ENCODE measurements at regions not wholly inside any gene's neighbourhood (a gene's known extent, or its start where the extent isn't known, plus 50 kb on each side); places are given as distances from the start of the nearest gene placed in this dataset.
A peak's percentile ranks its signal among the peaks of the same experiment; 100 is the strongest.
"Not testable (repeated sequence)": the region's sequence is repeated elsewhere in the genome, so short reads cannot be mapped to it uniquely, and the experiment has no call there.

DNA sequence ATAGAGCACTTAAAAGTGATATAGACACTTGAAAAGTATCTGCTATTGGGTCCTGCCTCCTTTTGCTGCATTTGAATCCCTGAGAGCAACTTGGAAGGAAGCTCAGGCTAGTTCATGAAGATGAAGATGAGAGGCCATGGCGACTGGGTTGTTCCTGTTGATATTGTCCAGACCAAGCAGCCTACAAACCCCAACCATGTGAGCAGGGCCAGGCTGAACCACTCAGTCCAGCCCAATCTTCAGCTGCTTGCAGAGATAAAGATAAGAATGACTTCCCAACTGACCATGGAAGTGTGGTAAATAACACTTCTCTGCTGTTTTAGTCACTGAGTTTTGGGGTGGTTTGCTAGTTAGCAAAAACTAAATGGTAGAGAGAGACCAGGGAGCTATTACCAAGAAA is 417.6 kb downstream of the SOX11 start:
- no peak for DNase-seq (ENCODE audit: low read depth in 2 of 2)

DNA sequence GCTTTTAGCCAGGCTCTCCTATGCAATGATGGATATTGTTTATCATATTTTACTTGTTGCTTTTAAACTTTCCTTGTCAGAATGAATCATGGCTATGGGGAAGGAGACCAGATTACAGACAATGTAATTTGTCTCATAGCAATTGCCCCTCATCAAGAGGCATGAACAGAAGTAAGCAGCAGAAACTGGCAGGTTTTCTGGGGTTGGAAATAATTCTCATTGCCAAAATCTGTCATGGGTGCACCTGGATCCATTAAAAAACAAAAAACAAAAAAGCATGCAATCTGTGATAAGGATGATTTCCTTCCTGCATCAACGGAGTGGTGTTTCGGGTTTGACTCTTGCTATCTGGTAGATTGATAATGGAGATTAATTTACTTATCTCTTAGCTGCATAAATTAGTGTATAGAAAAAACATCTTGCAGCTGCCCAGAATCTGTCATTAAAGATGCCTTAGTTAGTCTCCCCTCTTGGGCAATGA is 419.6 kb downstream of the SOX11 start:
- DNase-seq (ENCODE audit: low read depth in 2 of 2): no peak

DNA sequence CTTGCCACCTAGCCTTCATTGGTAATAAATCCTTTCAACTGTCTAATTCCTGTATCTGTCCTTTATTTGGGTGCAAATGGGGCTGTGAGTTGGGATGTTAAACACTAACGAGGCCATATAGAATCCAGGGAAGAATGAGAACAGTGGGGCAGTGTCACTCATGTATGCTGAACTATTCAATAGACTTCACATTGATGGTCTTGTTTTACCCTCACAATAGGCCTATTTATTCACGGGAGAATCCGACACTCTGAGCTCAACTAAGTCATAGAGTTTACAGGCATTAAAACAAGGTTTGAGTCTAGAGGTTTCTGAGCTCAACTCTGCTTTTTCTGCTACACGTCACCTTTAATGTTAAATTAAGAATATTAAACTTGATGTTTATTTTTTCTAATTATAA is 421.6 kb downstream of the SOX11 start:
- DNase-seq (ENCODE audit: low read depth in 2 of 2): no peak

DNA sequence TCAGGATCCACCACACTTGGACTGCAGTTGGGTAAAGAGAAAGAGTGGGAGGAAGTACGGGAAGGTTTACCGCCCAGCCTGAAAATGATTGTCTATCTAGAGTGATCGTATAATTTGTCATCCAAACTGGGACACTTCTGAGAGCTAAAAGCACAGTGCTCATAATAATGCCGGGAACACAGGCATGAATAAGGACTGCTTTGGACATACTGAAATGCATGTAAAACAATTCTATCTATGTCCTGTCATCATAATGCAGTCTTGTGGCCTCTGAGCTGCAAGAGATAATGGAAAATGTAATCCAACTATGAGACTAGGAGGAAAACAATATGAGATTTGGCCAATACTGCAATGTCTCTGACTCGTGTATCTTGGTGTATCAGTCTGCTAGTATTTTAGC is 435.5 kb downstream of the SOX11 start:
- DNase-seq (ENCODE audit: low read depth in 2 of 2): no peak

DNA sequence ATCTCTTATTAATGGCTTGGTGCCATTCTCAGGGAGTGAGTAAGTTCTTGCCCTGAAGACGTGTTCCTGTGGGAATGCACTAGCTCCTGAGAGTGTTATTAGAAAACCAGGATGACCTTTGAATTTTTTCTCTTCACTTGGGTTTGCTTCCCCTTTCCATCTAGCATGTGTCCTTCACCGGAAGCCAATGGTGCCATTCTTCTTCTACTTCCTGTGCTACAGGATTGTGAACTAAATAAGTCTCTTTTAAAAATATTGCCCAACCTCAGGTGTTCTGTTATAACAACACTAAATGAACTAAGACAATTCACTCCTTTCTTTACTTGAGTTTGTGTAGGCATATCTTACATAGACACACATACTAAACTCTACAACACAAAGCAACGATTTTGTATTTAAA is 447.0 kb downstream of the SOX11 start:
- DNase-seq (ENCODE audit: low read depth in 2 of 2): no peak

DNA sequence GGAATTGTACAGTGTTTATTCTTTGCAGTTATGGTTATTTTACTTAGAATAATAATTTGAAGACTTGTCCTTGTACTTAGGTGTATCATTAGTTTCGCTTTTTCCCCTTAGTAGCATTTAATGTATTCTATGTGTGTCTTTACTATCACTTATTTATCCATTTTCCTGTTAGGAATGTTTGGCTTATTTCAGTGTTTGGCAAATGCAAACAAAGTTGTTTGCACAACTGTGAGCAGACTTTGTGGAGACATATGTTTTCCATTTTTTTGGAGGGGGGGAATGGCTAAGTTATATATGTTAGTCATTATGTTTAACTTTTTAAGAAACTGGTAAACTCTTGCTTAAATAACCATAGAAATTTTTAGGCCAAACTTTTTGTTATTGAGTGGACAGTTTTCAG is 447.7 kb downstream of the SOX11 start:
- no peak for DNase-seq (ENCODE audit: low read depth in 2 of 2)

DNA sequence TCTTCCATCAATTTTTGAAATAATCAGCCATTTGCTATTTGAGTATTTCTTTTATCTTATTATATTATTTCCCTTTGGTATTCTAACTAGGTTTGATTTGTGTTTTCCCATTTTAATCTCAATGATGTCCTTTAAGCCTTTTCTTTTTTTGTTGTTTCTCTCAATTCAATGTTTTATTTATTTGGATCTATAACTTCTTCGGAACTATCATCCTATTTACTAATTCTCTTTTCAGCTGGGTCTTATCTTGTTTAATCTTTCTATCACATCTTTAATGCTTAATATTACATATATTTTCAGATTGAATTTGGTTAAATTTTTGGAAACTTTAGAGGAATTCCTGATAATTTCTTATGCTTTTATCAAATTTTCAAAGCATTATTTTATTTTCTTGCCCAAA is 448.3 kb downstream of the SOX11 start:
- DNase-seq (ENCODE audit: low read depth in 2 of 2): no peak

DNA sequence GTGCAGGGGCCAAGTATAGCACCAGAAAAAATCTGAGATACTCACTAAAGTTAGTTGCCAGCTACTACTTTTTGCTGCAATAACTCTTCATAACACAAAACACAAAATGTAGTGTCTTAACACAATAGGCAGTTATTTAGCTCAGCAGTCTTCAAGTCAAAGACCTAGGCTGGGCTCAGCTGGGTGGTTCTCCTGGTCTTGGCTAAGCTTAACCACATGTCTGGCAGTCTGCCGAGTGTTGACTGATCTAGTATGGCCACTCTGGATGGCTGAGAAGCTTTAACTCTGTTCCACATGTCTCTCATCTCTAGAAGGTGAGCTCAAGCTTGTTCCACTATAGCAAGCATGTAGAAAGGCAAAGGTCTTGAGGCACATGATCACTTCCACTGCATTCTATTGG is 451.6 kb downstream of the SOX11 start:
- DNase-seq (ENCODE audit: low read depth in 2 of 2): no peak

DNA sequence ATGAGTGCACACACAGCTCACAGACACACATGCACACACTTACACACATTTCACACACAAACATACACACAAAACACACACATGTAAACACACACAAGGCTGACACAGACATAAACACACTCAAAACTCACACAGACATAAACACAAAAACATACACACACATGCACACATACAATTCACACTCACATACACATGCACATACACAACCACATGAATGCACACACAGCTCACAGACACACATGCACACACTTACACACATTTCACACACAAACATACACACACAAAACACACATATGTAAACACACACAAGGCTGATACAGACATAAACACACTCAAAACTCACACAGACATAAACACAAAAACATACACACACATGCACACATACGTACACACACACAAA is 455.0 kb downstream of the SOX11 start:
- not testable (repeated sequence) for DNase-seq (ENCODE audit: low read depth in 2 of 2)

DNA sequence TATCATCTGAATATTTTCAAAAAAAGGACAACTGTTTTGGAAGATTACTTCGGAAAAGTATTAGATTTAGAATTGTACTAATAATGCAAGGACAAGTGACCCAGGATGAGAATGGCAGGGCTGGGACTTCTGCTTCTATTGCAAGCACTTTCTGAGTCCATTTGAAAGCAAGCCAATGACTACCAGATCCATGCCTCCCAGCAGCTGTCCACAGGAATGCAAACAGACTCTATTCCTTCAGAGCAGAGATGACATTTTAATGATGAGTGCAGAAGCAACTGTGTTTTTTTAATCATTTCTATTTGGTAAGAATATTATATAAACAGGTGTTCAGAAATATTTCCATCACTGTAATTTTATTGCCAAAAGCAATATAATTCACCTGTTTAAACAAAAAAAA is 456.7 kb downstream of the SOX11 start:
- no peak for DNase-seq (ENCODE audit: low read depth in 2 of 2)

DNA sequence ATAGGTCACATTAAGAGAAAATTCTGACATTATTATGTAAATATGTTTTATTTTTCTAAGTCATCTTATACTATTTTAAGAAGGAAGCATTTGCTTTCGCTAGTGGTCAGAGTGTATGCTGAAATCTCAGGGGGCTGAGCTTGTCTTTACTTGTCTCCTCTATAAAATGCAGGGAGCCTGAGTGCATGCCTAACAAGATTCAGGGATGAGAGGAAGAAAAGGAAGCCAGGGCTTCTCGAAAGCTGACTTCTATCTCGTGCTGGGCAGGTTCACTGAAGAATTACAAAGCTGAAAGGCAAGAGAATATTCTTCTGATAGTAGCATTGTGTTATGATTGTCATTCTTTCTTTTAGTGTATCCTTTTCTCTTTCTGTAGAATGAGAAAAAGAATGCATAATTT is 467.4 kb downstream of the SOX11 start:
- DNase-seq (ENCODE audit: low read depth in 2 of 2): no peak

DNA sequence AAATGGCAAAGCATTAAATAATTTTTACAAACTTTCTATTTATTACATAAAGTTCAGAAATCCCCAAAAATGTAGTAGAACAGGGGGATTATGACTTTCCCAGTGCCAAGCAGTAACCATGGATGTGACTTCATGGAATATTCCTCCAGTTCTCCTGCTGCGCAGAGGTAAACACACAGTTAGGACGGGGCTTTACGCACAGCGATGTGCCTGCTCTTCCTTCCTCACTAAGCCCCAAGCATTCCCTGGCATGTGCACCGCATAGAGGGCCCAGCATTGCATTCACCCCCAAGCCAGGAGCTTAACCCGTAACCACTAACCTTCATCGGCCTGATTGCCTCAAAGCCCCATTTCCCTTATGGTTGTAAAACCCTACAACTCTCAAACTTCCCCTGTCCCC is 471.7 kb downstream of the SOX11 start:
- no peak for DNase-seq (ENCODE audit: low read depth in 2 of 2)

DNA sequence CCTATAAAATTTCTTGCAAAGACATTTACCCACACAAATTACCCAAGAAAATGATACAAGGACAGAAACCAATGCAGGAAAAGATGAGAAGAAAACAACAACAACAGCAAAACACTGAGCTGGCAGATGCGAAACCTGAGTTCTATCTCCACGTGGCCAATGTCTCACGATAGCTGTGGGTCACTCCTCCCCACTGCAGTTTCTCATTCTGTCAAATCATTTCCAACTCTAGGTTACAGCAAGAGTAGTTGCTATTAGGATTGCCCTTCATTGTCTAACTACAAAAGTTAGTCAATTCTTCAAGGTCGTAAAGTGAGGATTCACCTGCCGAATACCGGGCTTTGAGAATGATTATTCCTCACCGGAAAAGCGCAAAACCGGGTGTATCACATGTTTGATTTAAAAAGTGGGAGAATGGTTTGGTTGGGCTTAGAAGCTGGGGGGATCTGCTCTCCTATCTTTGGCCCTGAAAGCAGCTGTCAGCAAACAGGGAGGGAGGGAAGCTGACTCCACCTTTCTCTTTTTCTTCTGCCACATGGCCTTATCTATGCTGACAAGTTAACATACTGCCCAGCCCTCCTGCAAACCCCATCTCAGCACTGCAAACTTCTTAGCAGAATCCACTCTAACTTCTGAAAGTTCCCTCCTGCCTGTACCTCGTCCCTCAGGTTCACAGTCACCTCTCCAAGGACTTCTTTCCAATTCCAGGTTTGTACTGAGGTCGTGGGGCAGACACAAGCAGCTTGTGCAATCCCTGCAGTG is 473.0 kb downstream of the SOX11 start:
- no peak for DNase-seq (ENCODE audit: low read depth in 2 of 2)

DNA sequence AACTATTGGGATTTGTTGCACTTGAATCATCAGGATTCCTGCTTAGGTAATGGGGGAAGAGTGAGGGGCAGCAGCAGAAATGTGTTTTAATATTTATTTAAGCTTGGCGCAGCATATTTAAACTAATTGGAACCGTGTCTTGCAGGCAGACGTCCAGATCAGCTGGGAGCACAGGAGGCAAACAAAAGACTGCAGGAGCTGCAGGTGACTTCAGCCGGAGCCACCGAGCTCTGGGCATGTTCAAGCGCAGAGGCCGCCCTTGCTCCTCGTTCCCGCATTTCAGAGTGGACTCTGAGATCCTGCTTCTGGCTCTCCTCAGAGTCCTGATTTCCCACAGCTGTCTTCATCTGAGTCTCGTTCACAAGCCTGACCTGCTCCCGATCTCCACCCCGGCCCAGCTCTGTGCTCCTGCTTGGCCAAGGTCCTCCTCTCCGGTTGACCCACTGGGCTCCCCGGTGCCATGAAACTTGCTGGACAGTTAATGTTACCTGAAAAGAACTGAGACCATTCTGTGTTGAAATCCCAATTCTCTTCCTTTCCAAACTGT is 475.5 kb downstream of the SOX11 start:
- DNase-seq (ENCODE audit: low read depth in 2 of 2): no peak

DNA sequence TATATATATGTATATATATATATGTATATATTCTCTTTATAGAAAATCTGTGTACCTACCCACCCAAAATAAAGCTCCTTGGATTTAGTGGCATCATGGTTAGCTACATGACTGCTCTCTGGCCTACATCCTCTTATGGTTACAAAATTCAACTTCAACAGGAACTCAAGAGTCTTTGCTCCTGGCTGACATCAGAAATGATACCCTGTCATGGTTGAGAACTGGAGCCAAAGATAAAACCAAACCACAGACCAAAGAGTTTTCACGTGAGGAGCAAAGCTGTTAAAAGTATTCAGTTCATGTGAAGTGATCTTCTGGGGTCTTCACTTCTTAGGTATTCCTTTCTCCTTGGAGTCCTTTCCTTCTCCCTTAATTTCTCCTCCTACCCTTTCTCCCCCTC is 476.3 kb downstream of the SOX11 start:
- DNase-seq (ENCODE audit: low read depth in 2 of 2): no peak

DNA sequence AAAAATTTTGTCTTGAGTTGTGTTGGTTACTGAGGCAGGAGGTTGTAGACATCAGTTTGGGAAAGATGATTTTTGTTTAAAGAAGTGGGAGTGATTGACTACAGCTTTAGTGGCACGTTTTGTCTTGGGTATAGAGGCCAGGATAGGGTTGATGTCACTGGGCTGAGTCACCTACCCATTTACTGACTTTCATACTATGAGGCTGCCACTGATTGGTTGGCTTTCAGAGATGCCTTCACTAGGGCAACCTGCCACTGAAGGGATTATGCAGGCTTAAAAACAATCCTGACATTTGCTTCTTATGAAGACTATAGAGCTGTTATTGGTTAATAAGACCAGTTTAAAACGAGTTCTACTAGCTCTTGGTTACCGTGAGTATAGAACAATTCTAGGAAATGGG is 479.1 kb downstream of the SOX11 start:
- no peak for DNase-seq (ENCODE audit: low read depth in 2 of 2)

DNA sequence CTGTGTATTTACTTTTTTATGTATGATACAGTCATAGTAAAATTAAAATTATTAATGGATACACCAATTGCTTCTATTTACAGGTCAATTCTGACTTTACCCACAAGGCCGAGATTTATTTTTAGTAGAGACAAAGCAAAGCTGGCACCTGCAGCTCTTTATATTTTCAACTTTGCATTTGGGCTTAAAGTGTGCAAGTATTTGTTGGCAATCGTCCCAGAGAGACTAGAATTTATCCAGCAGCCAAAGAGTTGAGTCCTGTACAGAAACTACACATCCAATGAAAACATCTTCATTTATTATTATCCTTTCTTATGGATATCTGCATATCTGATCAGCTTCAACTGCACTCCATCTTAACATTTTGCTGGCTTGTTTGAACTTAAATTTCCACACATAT is 485.6 kb downstream of the SOX11 start:
- no peak for DNase-seq (ENCODE audit: low read depth in 2 of 2)

DNA sequence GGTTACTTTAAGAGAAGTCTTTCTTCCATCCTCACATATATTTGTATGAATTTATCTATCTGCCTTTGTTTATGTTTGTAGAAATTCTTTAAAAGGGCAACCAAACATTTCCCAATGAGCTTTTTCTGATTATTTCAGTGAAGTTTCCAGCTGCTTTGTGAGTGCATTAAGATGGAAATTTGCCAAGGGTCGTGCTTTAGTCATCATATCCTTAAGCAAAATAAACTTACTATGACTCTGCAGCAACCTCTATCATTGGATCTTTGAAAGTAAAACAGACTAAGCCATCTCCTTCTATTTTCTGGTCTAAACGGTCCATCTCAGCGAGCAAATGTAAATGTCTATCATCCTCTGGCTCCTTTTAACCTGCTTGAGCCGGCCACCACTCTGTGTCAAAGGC is 489.3 kb downstream of the SOX11 start:
- peak; percentile 53 to 54 for DNase-seq (ENCODE audit: low read depth in 2 of 2)

DNA sequence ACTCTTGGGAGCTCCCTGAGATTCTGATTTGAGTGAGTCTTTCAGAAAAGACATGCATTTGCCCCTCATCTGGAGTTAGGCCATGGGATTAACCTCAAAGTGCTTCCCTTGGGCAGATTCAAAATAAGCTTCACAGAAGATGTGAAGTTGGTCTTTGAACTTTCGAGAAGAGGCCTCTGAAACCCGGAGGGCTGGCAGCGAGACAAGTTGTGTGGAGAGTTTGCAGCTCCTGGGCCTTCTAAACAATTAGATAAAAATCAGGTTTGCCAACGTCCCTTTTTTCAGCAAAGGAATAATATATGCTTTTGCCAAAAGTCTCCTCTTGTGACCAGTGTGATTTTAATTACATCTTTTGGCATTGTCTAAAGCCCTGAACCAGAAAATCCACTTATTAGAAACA is 489.7 kb downstream of the SOX11 start:
- no peak for DNase-seq (ENCODE audit: low read depth in 2 of 2)

DNA sequence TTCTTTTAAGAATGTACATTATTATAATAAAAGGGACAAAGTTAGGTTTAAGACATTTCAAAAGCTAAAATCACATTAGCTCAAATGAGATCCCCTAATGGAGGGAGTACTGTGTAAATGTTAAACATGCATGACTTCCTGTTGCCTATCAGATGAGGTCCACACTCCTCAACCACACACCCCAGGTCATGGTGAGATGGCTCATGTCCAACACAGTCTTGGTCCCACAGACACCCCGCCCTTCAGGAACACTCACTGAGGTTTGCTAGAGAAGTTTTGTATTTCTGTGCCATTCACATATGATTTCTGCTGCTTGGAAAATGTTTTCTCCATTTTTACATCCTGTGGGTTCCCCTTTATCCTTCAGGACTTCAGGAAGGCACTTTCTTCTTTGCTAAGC is 491.0 kb downstream of the SOX11 start:
- no peak for DNase-seq (ENCODE audit: low read depth in 2 of 2)

DNA sequence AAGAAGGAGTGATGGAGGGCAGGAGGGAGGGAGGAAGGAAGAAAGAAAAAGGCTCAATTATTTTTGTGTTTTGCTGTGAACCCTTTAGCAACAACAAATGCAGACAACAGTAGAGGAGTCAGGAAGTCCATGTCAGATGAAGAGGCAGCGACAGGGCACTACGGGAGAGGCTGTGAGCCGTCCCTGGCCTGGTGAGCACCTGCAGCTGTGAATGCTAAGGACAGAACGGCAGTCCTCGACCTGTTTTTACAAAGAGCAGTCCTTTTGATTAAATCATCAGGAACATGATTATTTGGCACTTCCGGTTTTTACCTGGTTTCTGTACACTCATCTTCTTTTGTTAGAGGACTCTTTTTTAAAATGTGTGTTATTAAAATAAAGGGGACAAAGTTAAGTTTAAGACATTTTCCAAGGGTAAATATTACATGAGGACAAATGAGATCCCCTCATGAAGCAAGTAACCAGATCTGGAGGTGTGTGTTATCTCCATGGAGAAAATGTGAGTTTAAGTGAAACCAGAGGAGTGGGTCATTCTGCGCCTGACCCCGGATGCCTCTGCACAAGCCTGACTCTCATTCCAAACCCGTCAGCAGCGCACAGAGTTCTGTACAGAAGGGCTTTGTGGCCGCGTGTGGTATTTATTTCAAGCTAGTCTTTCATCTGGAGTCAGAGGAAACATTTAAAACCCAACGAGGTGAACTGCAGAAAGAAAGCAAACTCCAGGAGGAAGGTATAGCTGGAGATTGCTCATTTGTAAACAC is 492.5 kb downstream of the SOX11 start:
- DNase-seq (ENCODE audit: low read depth in 2 of 2): peak in 1 of 2 experiments; percentile 16

DNA sequence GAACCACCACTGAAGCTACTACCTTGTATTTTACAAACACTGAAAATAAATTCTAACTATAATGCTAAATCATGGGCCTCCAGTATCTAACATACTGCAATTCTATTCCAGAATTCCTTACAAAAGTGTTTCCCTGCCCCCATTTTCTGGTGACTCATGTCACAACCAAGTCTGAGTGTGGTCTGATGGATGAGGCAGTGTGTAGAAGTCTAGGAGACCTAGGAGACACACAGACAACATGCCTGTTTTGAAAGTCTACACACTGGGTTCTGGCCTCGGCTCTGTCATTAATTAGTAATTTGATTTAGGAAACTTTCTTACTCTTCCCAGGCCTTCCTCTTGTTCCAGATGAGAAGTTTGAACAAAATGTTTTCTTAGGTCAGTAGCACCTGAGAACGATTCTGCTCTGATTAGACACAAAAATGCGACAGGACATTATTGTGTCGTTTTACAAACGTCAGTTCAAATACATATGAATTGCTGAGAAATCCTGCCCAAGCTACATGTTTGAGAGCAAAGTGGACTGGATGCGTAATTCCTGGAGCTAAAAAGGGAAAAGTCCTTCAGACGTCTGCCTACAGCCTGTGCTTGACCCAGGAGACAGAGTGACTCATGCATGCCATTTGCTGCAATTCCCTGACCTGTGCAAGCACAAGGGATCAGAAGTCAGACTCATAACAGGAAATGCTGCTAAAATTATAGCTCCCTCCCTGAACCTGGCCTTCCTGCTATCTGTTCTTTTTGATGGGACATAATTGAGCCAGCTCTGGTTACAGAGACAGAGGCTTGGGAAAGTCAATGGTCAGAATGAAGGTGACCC is 494.4 kb downstream of the SOX11 start:
- DNase-seq (ENCODE audit: low read depth in 2 of 2): peak; percentile 28 to 35
